RWPE1 (cell line): ENCODE measurements at regions not wholly inside any gene's neighbourhood (a gene's known extent, or its start where the extent isn't known, plus 50 kb on each side); places are given as distances from the start of the nearest gene placed in this dataset.

Source experiments
- CTCF ChIA-PET: fragments of 350-600 bp; sonication (Branson Sonifier 250); formaldehyde crosslinking; extraction: SDS; loops from one replicate; lab custom pipeline; 2021; lab: Yijun Ruan, JAX
- POLR2A ChIA-PET: fragments of 400-600 bp; formaldehyde crosslinking; extraction: SDS; loops from one replicate; lab custom pipeline; 2020; ENCODE audit warnings: antibody characterized with exemption; ENCODE audit not compliant: low non-redundant PET; lab: Yijun Ruan, JAX
- DNase-seq: peaks from one replicate; pipeline ENCODE4 v3.0.0; 2012; ENCODE audit warnings: low spot score
- H3K27ac ChIP-seq: fragments of 450-650 bp; 2 replicates; pipeline ENCODE4 v1.5.1; 2017
- TF ChIP-seq, protein P1 (sequence below): fragments of 450-650 bp; conservative IDR thresholded peaks from 2 replicates; pipeline ENCODE4 v1.5.1; 2017; ENCODE audit warnings: low read depth, mild to moderate bottlenecking

DNA sequence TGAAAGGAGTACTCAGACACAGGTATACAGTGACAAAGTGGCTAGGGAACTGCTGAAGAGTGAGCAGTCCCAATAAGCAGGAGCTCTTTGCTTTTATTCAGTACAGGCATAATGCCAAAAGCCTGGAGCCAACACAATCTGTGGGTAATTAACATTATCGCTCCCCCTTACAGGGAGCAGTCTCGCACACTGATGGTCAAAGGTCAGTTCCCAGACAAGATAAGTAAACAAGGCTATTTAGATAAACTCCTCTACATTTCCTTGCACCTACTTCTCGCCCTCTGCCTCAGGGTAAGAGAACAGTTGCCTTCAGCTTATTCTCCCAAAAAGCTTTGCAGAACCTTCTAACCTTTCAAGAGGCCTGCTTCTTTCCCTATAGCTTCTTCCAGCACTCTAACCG lies 73.9 kb upstream of the TAF9B start:
- POLR2A ChIA-PET: no interaction called here
- no peak for DNase-seq
- H3K27ac ChIP-seq: no peak overlapping the region
- CTCF ChIA-PET: no interaction called here
- TF ChIP-seq, protein P1, sequence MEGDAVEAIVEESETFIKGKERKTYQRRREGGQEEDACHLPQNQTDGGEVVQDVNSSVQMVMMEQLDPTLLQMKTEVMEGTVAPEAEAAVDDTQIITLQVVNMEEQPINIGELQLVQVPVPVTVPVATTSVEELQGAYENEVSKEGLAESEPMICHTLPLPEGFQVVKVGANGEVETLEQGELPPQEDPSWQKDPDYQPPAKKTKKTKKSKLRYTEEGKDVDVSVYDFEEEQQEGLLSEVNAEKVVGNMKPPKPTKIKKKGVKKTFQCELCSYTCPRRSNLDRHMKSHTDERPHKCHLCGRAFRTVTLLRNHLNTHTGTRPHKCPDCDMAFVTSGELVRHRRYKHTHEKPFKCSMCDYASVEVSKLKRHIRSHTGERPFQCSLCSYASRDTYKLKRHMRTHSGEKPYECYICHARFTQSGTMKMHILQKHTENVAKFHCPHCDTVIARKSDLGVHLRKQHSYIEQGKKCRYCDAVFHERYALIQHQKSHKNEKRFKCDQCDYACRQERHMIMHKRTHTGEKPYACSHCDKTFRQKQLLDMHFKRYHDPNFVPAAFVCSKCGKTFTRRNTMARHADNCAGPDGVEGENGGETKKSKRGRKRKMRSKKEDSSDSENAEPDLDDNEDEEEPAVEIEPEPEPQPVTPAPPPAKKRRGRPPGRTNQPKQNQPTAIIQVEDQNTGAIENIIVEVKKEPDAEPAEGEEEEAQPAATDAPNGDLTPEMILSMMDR: no peak

DNA sequence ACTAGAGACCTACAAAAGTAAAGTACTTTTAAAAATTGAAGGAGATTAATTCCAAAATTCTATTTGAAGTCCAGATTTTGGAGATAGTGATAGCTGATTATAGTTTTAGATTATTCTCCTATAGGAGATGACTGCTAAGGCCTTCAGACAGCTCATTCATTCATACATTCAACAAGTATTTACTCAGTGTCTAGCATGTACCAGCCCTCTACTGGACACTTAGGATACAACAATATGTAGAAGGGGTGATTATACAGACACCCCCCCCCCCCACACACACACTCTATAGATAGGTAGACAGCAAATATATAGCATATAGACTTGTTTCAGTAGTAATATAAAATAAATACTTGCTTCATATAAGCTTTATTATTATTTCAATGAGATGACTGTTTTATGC lies 60.4 kb upstream of the TAF9B start:
- TF ChIP-seq, protein P1: no peak
- POLR2A ChIA-PET: no interaction called here
- CTCF ChIA-PET: interaction anchor here (0.7 kb wide), 1 partner anchor 459 kb away, joined by 6 read pairs; no protein-coding TSS in a partner anchor
- no peak overlapping the region for H3K27ac ChIP-seq
- DNase-seq: peak; percentile 11
